ENCODE measurements at regions not wholly inside any gene's neighbourhood (a gene's known extent, or its start where the extent isn't known, plus 50 kb on each side); places are given as distances from the start of the nearest gene placed in this dataset.
"Not testable (repeated sequence)": the region's sequence is repeated elsewhere in the genome, so short reads cannot be mapped to it uniquely, and the experiment has no call there.

DNA sequence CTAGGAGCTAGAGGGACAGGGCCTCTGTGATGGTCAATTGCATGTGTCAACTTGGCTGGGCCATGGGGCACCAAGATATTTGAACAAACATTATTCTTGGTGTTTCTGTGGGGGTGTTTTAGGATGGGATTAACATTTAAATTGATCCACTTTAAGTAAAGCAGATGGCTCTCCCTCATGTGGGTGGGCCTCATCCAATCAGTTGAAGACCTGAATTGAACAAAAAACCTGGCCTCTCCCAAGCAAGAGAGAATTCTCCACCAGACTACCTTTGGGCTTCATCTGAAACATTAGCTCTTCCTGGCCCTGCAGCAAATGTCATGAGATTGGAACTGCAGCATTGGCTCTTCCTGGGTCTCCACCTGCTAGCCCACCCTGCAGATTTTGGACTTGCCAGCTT lies 207.1 kb upstream of the ATP6AP2 start:
- no peak for TF ChIP-seq CTCF (conservative IDR thresholded peaks at IDR 0.05; ENCODE audit: low read depth, low read length)
- DNase-seq (ENCODE audit: low read depth), result no peak
- no peak overlapping the region for H3K4me3 ChIP-seq (ENCODE audit: low read depth, low read length)

- H3K4me3 ChIP-seq (ENCODE audit: low read depth, low read length), result no peak overlapping the region
- DNase-seq (ENCODE audit: low read depth), result no peak
- TF ChIP-seq CTCF (conservative IDR thresholded peaks at IDR 0.05; ENCODE audit: low read depth, low read length), result no peak
Observed at GRCh38 chrX:40373025-40373424, 207.7 kb upstream of the ATP6AP2 start.

- no peak for DNase-seq (ENCODE audit: low read depth)
- TF ChIP-seq CTCF (conservative IDR thresholded peaks at IDR 0.05; ENCODE audit: low read depth, low read length), result no peak
- no peak overlapping the region for H3K4me3 ChIP-seq (ENCODE audit: low read depth, low read length)
Observed at GRCh38 chrX:40371376-40371775, 209.4 kb upstream of the ATP6AP2 start.

GRCh38 chrX:40368611-40369061 lies 212.1 kb upstream of the ATP6AP2 start:
- peak; percentile 1 for DNase-seq (ENCODE audit: low read depth)
- no peak overlapping the region for H3K4me3 ChIP-seq (ENCODE audit: low read depth, low read length)
- no peak for TF ChIP-seq CTCF (conservative IDR thresholded peaks at IDR 0.05; ENCODE audit: low read depth, low read length)

GRCh38 chrX:40366661-40367060 lies 214.1 kb upstream of the ATP6AP2 start:
- no peak for DNase-seq (ENCODE audit: low read depth)
- H3K4me3 ChIP-seq (ENCODE audit: low read depth, low read length), result no peak overlapping the region
- TF ChIP-seq CTCF (conservative IDR thresholded peaks at IDR 0.05; ENCODE audit: low read depth, low read length), result no peak

GRCh38 chrX:40362291-40362690 lies 218.5 kb upstream of the ATP6AP2 start:
- H3K4me3 ChIP-seq (ENCODE audit: low read depth, low read length); DNase-seq (ENCODE audit: low read depth): not testable (repeated sequence)

GRCh38 chrX:40360557-40360956 lies 220.2 kb upstream of the ATP6AP2 start:
- no peak for TF ChIP-seq CTCF (conservative IDR thresholded peaks at IDR 0.05; ENCODE audit: low read depth, low read length)
- H3K4me3 ChIP-seq (ENCODE audit: low read depth, low read length), result no peak overlapping the region
- DNase-seq (ENCODE audit: low read depth), result no peak

DNA sequence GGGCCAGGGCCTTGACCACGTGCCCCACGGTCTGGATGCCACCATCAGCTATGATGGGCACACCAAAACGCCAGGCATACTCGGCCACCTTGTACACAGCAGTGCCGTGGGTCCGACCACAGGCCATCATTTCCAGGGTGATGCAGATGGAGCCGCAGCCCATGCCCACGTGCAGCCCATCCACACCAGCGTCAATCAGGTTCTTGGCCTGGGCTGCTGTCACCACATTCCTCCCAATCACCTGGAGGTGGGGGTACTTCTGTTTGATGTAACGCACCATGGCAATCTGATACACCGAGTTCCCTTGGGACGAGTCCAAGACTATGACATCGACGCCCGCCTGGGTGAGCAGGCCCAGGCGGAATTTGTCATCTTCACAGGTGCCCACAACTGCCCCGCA lies 221.2 kb upstream of the ATP6AP2 start:
- DNase-seq (ENCODE audit: low read depth), result no peak
- H3K4me3 ChIP-seq (ENCODE audit: low read depth, low read length), result no peak overlapping the region
- TF ChIP-seq CTCF (conservative IDR thresholded peaks at IDR 0.05; ENCODE audit: low read depth, low read length), result no peak
